Retina (tissue), 1 donor: ENCODE measurements at regions not wholly inside any gene's neighbourhood (a gene's known extent, or its start where the extent isn't known, plus 50 kb on each side); places are given as distances from the start of the nearest gene placed in this dataset.

Experiments
- DNase-seq: peaks from one replicate; pipeline ENCODE4 v3.0.0-alpha.2; 2016

DNA sequence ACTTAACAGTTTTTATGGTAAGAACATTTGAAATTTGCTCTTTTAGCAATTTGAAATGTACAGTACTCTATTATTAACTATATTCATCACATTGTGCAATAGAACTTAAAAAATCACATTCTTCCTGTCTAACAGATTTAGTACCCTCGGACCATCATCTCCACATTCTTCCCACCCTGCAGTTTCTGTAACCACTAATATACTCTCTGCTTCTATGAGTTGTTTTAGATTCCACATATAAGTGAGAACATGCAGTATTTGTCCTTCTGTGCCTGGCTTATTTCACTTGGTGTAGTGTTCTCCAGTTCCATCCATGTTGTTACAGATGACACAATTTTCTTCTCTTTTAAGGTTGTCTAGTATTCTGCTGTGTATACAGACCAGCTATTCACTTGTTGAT lies 88.9 kb upstream of the SEC61G start:
- no peak for DNase-seq

DNA sequence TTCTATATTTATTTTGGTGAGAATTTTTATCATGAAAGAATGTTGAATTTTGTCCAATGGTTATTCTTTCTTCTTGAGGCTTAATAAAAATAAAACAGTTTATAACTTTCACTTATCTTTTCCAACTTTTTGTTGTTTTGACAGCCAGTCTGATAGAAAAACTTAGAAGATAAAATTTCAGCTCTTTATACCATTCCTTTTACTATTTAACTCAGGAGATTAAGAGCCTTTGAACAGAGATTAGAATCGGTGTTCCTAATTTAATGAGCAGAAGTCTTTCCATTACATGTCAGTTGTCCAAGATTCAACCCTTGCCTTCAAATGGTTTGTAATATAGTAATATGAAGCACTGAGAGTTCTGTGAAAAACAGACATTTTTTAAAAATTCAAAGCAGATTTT lies 97.8 kb upstream of the SEC61G start:
- DNase-seq, result no peak

DNA sequence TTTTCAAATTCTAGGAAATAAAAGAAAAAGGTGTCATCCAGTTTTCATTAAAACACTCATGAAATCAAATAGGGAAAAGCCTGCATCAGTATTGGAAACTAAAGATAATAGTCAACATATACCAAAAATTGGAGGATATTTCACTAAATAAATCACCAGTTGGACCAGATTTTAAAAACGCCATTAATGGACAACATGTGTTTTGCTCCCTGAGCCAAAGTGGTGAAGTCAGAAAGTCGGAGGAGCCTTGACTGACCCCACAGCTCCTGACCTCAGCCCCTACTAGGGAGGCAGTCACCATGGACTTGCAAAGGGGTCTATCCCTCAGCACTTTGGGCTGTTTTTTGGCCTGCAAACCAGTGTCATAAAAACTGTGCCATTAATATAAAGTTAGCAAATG lies 98.3 kb upstream of the SEC61G start:
- DNase-seq, result no peak

GRCh38 chr7:54858008-54858692 lies 99.1 kb upstream of the SEC61G start:
- DNase-seq, result no peak

DNA sequence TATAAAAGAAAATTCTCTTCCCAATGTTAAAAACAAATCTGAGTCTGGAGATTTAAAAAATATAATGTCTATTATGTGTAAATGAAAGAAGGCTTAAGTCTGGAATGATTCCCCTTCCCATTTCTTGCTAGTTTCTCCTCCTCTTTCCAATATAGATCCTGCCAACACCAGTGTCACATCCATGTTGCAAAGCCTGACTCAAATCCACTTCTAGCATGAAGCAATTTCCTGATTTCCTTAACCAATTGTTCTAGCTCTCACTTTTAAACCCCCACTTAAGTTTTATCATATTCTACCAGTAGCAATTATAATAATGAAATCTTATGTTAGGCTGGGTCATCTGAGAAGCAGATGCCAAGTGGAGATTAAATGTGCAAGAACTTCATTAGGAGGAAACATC lies 100.1 kb upstream of the SEC61G start:
- DNase-seq, result no peak

- no peak for DNase-seq
Measured at GRCh38 chr7:54859545-54859944, 100.5 kb upstream of the SEC61G start.

- DNase-seq, result no peak
Measured at GRCh38 chr7:54860003-54860775, 101.2 kb upstream of the SEC61G start.

- no peak for DNase-seq
Measured at GRCh38 chr7:54860843-54861242, 101.8 kb upstream of the SEC61G start.

DNA sequence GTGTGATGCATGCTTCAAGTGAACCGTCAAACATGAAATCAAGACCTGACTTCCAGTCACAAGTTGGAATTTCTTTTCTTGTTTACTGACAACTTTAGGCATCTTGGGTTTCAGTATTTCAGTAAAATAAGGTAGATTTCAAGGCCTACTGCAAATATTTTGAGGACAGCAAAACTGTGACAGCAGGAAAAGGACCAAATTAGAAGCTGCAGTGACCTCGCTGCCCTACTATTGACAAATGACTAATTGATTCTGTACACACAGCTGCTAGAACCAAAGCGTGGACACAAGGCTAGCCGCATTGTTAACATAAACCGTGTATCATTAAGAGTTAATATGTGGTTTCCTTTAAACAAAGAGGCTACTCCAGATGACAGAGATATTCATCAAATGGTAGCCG lies 105.7 kb upstream of the SEC61G start:
- DNase-seq, result no peak

GRCh38 chr7:54869523-54869922 lies 110.5 kb upstream of the SEC61G start:
- no peak for DNase-seq

GRCh38 chr7:54874804-54875203 lies 115.8 kb upstream of the SEC61G start:
- DNase-seq, result no peak

DNA sequence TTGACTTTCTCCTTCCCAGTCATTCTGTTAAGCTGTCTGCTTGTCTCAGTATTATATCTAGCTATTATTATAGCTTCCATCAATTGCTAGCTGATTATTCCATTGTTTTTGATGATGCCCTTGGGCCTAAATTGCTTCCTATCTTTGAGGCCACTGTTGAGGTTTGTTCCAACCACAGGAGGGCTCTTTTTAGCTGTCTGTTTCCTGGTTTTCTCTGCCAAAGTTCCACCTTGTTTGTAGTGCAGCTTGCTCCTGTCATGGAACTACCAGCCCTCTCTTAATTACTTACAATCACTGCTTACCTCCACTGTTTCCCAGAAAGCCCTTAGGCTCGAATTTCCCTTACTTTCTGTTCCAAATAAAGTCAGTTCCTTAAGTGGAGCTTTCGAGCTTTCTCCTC lies 118.7 kb upstream of the SEC61G start:
- no peak for DNase-seq

GRCh38 chr7:54878339-54878738 lies 119.3 kb upstream of the SEC61G start:
- no peak for DNase-seq

DNA sequence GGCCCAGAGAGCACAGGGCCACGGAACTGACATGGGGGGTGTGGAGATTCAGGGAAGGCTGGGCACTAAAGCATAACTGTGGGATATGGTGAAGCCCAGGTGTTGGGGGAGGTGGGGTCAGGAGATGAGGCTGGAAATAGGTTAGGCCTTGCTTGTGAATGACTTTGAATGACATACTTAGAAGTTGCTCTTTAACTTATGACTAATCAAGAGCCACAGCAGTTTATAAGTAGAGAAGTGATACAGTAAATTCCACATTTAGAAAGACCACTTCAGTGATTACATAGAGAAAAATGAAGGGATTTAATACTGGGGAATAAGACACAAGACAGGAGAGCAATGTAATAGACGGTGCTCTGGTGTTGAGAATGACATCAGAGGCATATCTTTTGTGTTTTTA lies 120.8 kb upstream of the SEC61G start:
- DNase-seq, result no peak

DNA sequence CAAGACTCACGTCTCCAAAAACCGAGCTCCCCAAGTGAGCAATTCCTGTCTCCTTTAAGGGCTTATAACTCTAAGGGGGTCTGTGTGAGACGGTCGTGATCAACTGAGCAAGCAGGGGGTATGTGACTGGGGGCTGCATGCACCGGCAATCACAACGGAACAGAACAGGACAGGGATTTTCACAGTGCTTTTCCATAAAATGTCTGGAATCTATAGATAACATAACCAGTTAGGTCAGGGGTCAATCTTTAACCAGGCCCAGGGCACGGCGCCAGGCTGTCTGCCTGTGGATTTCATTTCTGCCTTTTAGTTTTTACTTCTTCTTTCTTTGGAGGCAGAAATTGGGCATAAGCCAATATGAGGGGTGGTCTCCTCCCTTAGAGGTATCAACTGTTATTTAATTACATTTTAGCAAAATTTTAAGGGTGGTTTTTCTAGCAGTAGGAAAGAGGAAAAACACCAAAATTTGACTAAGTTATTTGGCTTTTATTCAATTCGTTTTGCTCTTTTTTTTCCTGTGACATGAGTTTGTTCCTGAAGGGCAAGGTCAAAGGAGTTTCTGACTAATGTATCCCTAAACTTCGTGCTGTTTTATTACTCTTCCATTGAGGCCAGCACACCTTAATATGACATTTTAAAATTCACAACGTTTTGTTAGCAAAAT lies 121.4 kb upstream of the SEC61G start:
- DNase-seq, result no peak

DNA sequence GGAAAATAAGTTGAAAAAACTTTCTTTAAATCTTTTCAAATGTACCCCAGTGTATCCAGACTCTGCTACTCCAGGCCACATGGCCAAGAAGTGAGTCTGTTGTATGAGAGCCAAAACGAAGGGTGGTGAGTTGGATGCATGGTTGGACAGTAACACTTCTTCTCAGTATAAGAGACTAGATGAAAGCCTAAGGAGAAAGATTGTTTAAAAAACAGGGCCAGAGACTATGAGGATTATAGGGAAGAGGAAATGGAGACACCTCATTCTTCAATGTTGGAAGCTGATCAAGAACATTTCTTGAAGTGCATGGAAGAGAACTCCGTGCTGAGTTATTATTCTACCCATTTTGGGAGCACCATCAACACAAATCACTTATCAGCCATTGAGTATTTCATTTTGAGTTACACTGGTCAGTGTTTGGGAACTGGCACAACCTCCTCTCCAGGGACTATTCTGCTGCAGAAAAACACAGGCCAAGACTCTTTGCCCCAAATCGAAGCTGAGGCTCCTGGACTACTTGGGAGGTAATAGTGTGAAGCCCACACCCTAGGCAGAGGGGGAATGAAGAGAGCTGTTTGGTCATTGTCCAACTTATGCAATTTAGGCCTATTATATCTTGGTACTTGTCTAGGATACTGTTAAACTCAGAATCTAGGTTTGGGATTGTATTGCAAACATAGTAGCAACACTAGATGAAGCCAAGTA lies 123.0 kb upstream of the SEC61G start:
- no peak for DNase-seq

DNA sequence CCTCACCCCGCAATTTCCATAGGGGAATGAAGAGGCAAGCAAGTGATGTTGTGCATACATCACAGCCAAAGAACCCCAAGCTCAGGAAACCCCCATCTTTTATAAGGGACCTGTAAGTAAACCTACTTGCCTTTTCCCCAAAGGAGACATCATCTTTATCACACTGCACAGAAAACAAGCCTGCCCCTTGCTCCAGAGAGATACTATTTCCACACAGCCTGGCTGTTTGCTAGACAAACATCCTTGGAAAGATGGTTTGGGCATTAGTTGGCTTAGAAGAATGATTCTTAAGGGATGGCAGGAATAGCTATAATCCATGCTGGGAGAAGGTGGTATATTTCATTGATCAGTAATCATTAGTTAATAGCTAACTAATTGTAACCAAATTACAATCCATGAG lies 123.7 kb upstream of the SEC61G start:
- no peak for DNase-seq

GRCh38 chr7:54883576-54883975 lies 124.6 kb upstream of the SEC61G start:
- DNase-seq, result no peak

GRCh38 chr7:54885285-54885684 lies 126.3 kb upstream of the SEC61G start:
- DNase-seq, result no peak

DNA sequence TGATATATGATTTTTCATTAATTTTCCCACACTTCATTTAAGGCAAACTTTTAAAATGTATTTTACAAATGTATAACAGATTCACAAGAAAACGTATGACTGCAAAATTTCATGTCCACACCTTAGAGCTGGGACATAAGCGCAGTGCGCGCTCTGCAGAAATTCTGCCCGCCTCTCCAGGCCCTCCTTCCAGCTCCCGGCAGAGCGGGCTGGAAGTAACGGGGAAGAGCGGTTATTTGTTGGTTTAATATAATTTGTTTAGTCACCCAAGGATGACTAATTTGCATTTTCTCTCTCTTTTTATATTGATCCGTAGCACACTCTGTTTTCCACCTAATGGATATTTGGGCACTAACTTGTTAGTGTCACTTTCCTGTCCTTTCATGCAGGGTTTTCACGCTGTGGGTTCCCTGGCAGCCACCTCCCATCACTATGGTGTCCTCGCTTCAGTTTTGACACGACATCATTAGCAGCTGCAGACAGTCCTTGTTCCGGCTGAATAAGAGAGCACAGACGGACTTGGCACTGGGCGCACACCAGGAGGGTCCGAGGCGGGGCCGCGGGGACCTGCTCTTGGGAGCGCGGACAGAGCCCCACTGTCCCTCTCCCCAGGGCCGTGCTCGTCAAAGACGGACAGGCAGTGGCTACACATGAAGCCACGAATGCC lies 129.2 kb upstream of the SEC61G start:
- DNase-seq, result peak; percentile 91

DNA sequence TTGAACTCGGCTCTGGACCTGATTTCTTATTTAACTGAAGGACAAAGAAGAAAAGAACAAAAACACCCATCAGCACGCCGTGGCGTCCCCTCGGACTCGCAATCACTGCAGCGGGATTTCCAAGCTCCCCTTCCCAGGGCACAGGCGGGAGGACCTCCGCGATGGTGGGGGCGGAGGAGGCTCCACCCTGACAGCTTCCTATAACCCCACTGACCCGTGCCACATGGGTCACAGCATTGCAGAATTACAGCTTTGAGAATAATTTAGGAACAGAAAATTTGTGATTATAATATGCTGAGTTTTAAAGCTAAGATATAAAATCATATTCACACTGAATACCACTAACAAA lies 129.7 kb upstream of the SEC61G start:
- no peak for DNase-seq

GRCh38 chr7:54897891-54898290 lies 120.9 kb upstream of the EGFR start:
- no peak for DNase-seq
